ENCODE measurements at regions not wholly inside any gene's neighbourhood (a gene's known extent, or its start where the extent isn't known, plus 50 kb on each side); places are given as distances from the start of the nearest gene placed in this dataset.

DNA sequence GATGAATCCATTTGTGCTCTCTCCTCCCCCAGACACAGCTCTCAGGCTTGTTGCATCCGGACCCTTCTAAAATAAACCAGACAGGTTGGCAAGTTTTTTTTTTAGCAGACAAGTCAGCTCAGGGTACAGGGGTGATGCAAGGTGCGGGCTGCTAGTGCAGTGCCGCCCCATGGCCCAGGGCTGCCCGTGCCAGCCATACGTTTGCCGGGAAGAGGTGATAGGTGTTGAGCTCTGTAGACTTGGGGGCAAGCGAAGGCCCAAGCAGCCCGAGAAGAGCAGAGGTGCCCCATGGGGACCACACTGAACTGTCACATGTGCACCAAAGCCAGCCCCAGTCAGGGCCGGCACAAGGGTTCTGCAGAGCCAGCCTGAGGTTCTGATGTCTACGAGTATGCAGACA, 57.1 kb upstream of the PDSS1 start:
- Histone ChIP-seq H3K4me2 (ENCODE audit: low read length) (no peak overlapping the region), H3F3A (ENCODE audit: control insufficient read depth, insufficient read depth) (no peaks in the 10 kb centered on the region), H3K27ac (ENCODE audit: low read depth, low read length) (no peak overlapping the region), H4K20me1 (ENCODE audit: control insufficient read depth, insufficient read depth, low read depth, low read length) (no peaks in the 10 kb centered on the region), H3K9me3 (ENCODE audit: control insufficient read depth, insufficient read depth, low read length) (no peaks in the 10 kb centered on the region), H3K27me3 (ENCODE audit: control insufficient read depth, low read length) (no peaks in the 10 kb centered on the region), H3K79me2 (ENCODE audit: control insufficient read depth, low read length) (no peaks in the 10 kb centered on the region), H3K4me3 (ENCODE audit: low read length) (no peak overlapping the region), H3K4me1 (ENCODE audit: control insufficient read depth, low read length) (no peaks in the 10 kb centered on the region), H3K36me3 (ENCODE audit: control insufficient read depth, low read length) (no peaks in the 10 kb centered on the region), H3K9me2 (replicated peaks; ENCODE audit: control insufficient read depth, low read length) (no peaks in the 10 kb centered on the region)
- TF ChIP-seq EZH2phosphoT487 (IDR thresholded peaks at IDR 0.05; ENCODE audit: borderline replicate concordance, low read length), result no peak
- no peak for TF ChIP-seq CTCF (IDR thresholded peaks at IDR 0.05; ENCODE audit: low read depth, low read length, poor library complexity, severe bottlenecking)

DNA sequence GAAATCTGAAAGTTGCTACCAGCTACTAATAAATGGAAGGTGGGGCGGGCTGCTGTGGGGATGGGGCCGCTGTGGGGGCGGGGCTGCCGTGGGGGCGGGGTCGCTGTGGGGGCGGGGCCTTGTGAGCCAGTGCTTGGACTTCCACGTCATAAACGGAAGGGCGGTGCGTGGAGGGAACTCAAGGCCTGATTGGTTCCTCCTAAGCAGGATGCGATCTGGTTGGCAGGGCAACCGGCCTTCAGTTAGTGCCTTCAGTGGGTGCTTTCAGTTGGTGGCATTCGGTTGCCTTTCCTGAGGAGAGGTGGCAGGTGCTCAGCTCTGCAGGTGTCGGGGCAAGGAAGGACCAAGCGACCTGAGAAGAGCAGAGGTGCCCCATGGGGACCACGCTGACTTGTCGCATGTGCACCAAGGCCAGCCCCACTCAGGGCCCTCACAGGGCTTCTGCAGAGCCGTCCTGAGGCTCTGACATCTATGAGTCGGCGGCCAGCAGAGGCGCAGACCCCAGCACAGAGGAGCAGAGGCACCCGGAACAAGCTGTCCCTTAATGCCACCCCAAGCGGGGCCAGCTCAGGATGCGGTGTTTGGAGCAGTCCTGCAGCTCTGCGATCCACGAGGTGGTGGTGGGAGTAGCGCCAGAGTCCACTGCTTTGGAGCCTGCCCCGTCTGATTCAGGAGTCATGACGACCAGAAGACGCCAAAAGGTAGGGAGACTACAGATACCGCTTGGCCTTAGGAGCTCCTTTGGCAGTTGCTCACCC, 54.4 kb upstream of the PDSS1 start:
- Histone ChIP-seq H3K4me1 (ENCODE audit: control insufficient read depth, low read length) (no peaks in the 10 kb centered on the region), H3F3A (ENCODE audit: control insufficient read depth, insufficient read depth) (no peaks in the 10 kb centered on the region), H3K9me2 (replicated peaks; ENCODE audit: control insufficient read depth, low read length) (no peaks in the 10 kb centered on the region), H3K27ac (ENCODE audit: low read depth, low read length) (no peak overlapping the region), H3K4me2 (ENCODE audit: low read length) (no peak overlapping the region), H3K79me2 (ENCODE audit: control insufficient read depth, low read length) (no peaks in the 10 kb centered on the region), H3K36me3 (ENCODE audit: control insufficient read depth, low read length) (no peaks in the 10 kb centered on the region), H4K20me1 (ENCODE audit: control insufficient read depth, insufficient read depth, low read depth, low read length) (no peaks in the 10 kb centered on the region), H3K27me3 (ENCODE audit: control insufficient read depth, low read length) (no peaks in the 10 kb centered on the region), H3K4me3 (ENCODE audit: low read length) (no peak overlapping the region), H3K9me3 (ENCODE audit: control insufficient read depth, insufficient read depth, low read length) (no peaks in the 10 kb centered on the region)
- TF ChIP-seq EZH2phosphoT487 (IDR thresholded peaks at IDR 0.05; ENCODE audit: borderline replicate concordance, low read length) (no peak), CTCF (IDR thresholded peaks at IDR 0.05; ENCODE audit: low read depth, low read length, poor library complexity, severe bottlenecking) (no peak)

GRCh38 chr10:26647602-26648244, 49.8 kb upstream of the PDSS1 start:
- Histone ChIP-seq H3F3A (ENCODE audit: control insufficient read depth, insufficient read depth) (no peaks in the 10 kb centered on the region), H4K20me1 (ENCODE audit: control insufficient read depth, insufficient read depth, low read depth, low read length) (no peaks in the 10 kb centered on the region), H3K4me3 (ENCODE audit: low read length) (no peak overlapping the region), H3K27ac (ENCODE audit: low read depth, low read length) (no peak overlapping the region), H3K9me2 (replicated peaks; ENCODE audit: control insufficient read depth, low read length) (no peaks in the 10 kb centered on the region), H3K4me1 (ENCODE audit: control insufficient read depth, low read length) (no peaks in the 10 kb centered on the region), H3K27me3 (ENCODE audit: control insufficient read depth, low read length) (no peaks in the 10 kb centered on the region), H3K79me2 (ENCODE audit: control insufficient read depth, low read length) (no peaks in the 10 kb centered on the region), H3K9me3 (ENCODE audit: control insufficient read depth, insufficient read depth, low read length) (no peaks in the 10 kb centered on the region), H3K36me3 (ENCODE audit: control insufficient read depth, low read length) (no peaks in the 10 kb centered on the region), H3K4me2 (ENCODE audit: low read length) (no peak overlapping the region)
- no peak for TF ChIP-seq EZH2phosphoT487 (IDR thresholded peaks at IDR 0.05; ENCODE audit: borderline replicate concordance, low read length)
- no peak for TF ChIP-seq CTCF (IDR thresholded peaks at IDR 0.05; ENCODE audit: low read depth, low read length, poor library complexity, severe bottlenecking)
